ENCODE measurements at regions not wholly inside any gene's neighbourhood (a gene's known extent, or its start where the extent isn't known, plus 50 kb on each side); places are given as distances from the start of the nearest gene placed in this dataset.
"Not testable (repeated sequence)": the region's sequence is repeated elsewhere in the genome, so short reads cannot be mapped to it uniquely, and the experiment has no call there.

- DNase-seq: no peak
Measured at GRCh38 chr19:30936276-30936675, 413.0 kb downstream of the TSHZ3 start.

DNA sequence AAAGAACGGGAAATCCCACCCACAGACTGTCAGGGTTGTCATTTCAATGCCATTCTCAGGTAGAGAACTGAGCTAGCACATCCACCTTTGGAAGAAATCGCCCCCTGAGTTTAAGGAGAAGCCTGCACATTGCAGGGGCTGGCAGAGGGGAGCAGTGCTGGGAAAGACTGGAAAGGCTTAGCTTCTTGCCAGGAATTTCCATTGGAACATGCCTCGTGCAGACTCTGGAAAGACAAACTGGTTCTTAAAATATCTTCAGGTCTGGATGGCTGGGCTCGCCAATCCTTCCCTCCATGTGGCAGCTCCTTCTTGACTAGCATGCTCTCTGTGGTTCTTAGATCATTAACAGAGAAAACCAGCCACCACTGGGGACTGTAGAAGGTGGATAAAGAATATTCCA is 414.1 kb downstream of the TSHZ3 start:
- no peak for DNase-seq

DNA sequence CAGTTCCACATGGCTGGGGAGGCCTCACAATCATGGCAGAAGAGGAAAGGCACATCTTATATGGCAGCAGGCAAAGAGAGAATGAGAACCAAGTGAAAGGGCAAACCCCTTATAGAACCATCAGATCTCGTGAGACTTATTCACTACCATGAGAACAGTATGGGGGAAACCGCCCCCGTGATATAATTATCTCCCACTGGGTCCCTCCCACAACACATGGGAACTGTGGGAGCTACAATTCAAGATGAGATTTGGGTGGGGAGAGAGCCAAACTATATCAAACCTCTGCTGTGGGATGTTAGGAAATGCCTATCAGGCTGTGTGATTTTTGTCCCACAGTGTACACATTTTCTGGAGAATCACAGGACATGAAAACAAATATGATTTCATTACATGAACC is 415.8 kb downstream of the TSHZ3 start:
- not testable (repeated sequence) for DNase-seq

GRCh38 chr19:30932854-30933253 is 416.4 kb downstream of the TSHZ3 start:
- DNase-seq: no peak

DNA sequence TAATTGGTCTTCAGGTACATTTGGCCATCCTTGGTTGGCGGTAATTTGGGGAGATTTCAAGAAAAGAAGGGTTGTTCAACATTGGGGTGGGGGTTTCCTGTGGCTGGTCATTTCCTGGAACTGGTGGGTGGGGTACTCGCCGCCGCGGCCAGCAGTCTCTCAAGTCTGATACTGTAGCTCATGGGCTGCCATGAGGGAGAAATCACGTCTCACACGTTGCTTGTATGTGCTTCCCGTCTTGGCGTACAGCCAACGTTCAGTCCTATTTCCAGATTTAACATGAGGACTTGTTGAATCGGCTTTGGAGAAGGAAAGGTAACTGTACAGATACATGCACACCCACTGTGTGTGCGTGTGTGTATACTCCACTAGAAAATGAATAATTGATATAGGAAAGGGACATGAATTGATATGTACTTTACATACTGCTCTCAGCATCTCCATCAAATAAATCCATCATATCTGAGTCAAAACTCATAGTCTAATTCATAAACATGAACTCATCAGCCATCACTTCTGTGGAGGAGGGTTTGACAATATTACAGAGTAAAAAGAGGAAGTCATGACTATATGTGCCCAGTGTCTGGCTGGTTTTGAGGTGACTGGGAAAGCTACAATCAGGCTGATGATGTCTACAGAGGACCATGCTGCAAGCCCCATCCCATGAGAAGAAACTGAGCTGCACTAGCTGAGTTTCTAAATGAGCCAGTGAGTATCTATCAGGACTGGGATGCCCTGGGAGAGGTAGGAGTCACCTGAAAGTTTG is 418.1 kb downstream of the TSHZ3 start:
- DNase-seq: no peak

- DNase-seq: no peak
Measured at GRCh38 chr19:30927705-30928104, 421.5 kb downstream of the TSHZ3 start.

DNA sequence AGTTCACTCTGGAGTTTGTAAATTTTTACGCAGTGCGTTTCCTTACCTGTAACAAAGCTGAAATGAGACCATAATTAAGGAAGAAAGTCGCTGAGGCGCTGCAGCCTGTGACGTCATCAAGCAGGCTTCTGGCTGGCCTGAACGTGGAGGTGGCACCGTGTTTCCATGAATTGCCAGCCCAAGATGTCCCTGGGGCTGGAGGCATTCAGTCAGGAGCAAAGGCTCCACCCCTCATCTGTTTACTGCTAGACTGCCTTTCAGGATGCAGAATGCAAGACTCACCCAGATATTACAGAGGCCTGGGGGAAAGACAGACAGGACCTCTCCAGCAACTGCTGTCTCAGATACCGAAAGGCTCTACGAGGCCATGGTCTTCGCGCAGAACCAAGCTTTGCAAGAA is 424.6 kb downstream of the TSHZ3 start:
- DNase-seq: no peak

GRCh38 chr19:30924069-30924636 is 425.1 kb downstream of the TSHZ3 start:
- no peak for DNase-seq

DNA sequence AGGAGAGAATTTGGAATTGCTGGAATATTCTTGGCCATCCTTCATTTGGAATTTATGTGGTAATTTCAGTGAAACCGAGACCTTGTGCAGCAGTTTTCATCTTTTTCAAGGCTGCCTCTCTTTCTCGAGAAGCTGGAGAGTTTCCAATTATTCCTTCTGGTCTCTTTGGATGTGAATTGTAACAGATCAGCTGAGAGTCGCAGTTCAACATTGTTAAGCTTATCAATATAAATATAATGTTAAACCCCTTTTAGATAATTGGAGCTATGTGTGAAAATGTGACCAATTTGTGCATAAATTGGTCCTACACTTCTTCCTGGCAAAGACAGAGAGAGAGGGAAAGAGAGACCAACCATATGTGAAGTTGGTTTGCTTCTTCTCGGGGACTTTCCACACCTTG is 425.6 kb downstream of the TSHZ3 start:
- DNase-seq: no peak

- DNase-seq: no peak
Measured at GRCh38 chr19:30923096-30923495, 426.1 kb downstream of the TSHZ3 start.

- DNase-seq: no peak
Measured at GRCh38 chr19:30920222-30920621, 429.0 kb downstream of the TSHZ3 start.

DNA sequence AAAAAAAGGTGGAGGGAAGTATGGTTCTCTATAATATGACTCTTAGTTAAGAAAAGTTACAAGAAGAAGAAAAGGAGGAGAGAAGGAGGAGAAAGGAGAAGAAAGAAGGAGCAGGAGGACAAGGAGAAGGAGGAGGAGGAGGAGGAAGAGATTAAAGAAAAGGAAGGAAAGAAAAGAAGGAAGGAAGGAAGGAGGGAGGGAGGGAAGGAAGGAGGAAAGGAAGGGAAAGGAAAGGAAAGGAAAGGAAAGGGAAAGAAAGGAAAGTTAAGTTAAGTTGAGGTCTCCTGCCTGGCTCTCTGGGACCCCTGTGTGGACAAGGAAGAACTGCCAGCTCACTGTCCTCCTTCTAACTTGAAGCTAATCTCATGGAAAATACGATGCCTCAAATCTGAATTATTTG is 429.5 kb downstream of the TSHZ3 start:
- DNase-seq: no peak

DNA sequence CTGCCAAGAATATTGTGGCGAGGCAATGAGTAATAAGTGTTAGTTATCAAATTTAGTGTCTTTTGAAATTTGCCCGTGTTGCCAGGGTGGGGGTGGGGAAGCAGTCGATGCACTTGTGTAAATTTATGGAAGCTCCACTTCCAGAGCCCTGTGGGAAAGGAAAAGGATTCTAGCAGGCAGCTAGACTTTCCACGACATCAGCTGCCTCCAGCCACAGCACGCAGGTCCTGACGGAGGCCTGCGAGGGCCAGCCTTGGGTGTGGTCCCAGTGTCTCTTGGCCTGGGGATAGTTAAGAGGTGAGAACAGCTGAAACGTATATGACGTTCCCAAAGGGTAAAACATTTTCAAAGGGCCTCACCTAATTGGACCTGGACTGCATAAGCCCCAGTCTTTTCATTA is 433.0 kb downstream of the TSHZ3 start:
- no peak for DNase-seq

- no peak for DNase-seq
Measured at GRCh38 chr19:30911491-30911890, 437.7 kb downstream of the TSHZ3 start.

DNA sequence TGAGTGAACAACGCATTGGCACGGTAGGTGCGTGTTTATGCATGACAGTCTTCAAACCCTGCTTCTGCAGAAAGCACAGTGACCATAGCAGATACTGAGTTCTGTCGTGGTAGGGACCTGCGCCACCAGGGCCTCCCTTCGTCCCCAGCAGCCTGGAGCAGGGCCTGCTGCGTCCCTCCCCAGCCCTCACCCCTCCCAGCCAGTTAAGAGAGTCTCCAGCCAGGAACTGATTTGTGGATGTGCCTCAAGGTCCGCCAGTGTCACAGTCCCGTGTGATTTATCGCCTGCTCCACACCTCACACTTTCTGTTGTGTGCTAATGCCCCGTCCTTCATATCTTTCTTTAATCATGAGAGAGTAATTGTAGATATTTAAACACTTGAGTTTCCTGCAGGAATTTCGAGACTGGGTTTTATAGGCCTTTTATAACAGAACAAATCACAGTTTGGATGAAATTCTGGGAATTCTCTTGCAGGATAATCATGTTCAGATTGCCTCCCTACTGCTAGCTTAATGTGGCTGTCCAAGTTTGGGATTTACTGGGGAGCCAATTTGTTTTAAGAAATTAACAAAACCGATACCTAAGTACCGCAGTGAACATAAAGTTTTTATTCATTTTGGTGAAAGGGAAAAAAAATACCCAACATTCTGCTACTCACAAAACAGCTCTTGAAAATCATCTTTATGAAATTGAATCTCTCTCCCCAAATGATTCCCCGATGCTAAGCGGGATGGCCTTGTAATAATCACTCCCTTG is 438.6 kb downstream of the TSHZ3 start:
- no peak for DNase-seq

DNA sequence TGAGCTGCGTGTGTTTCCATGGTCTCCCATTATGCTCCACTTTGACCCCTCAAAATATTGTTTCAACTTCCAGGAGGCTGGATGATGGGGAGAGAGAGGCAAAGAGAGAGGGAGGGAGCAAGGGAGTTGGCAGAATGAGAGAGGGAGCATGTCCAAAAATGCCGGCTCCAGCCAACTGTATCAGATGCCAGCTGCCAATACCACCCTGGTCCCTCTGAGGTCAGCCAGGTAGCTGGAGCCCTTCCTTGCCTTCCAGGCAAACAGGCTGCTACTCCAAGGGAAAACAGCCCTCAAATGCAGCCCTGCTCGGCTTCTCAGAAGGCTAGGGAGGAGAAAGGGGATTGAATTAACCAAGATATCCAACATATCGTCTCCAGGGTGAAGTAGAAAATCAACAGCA is 440.0 kb downstream of the TSHZ3 start:
- DNase-seq: no peak

GRCh38 chr19:30908262-30908771 is 440.9 kb downstream of the TSHZ3 start:
- DNase-seq: no peak

- DNase-seq: no peak
Measured at GRCh38 chr19:30906871-30907270, 442.4 kb downstream of the TSHZ3 start.

- no peak for DNase-seq
Measured at GRCh38 chr19:30900051-30900450, 449.2 kb downstream of the TSHZ3 start.

DNA sequence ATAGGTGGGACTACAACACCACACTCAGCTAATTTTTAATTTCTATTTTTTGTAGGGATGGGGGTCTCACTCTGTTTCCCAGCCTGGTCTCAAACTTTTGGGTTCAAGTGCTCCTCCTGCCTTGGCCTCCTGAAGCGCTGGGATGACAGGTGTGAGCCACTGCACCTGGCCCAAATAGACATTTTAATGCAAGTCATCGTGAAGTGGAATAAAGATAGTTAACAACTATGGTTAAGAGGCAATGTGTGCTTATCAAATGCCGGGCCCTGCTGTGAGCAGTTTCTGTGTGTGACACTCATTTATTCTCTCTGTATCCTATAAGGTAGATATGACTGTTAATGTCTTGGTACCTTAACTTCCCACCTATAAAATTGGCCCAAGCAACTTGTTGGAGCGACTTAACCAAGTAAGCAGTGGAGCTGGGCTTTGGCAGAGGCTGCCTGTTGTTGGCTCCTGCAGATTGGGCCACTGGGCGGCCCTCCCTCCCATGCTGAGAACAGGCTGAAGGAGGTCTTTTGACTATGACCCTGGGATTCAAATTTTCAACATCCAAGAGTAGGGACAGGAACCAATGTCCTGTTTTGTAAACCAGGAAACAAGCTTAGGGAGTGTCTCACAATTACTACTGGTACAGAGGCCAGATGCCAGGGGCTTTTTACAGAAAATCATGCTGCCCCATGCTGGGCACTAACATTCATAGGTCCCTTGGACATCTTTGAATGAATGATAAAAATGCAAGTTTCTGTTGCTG is 450.7 kb downstream of the TSHZ3 start:
- no peak for DNase-seq

DNA sequence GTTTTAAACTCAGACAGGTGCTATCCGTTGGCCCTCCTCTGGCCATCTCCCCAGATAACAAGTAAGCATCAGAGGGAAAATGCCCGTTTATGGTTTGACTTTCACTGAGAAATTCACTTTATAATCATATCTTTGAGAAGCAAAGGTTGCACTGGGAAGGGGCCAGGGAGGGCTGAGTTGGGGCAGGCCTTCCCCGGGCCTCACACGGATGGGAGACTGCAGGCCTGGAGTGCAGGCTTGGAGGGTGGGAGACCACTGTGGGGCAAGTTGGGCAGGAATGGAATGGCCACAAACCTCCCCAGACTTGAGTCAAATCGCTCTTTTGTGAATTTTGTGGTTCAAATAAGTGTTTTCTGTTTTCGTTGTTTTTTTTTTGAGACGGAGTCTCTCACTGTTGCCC is 451.7 kb downstream of the TSHZ3 start:
- DNase-seq: no peak

DNA sequence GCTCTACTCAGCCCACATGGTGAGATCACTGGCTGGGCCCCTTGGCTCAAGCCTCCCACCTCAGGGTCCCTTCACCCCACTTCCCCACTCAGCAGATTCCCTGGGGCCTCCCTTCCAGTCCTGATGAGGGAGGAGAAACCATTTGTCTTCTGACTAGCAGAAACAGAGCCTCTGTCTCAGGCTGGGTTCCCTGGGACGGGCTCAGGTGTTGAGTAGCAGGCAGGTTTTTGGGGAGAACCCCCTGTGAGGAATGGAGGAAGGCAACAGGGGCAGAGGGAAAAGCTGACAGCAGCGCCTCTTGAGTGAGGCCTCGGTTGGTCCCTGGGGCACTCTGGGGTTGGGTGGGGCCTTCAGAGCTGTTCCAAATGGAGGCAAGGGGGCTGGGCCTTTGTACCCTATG is 452.2 kb downstream of the TSHZ3 start:
- no peak for DNase-seq

GRCh38 chr19:30896554-30896953 is 452.7 kb downstream of the TSHZ3 start:
- no peak for DNase-seq
